ENCODE measurements at regions not wholly inside any gene's neighbourhood (a gene's known extent, or its start where the extent isn't known, plus 50 kb on each side); places are given as distances from the start of the nearest gene placed in this dataset.

- no peak for DNase-seq
Measured at GRCh38 chr2:16123856-16124780, 183.8 kb downstream of the MYCN start.

DNA sequence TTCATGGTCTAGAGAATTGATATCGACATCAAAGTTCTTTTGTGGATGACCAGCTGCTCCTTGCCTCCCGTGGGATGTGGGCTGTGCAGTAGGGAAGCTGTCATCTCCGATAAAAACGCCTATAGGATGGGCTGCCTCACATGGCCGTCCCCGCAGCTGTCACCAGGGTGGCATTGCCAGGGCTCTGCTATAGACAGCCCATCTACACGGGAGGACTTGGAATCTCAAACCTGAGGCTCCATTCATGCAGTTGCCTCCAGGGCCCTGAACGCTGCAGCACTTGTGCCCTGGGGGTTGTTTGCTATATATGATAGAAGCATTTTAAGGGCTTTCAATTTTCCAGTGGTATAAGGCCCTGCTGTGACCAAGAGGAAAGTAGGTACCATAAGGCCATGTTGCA lies 183.1 kb downstream of the MYCN start:
- no peak for DNase-seq

DNA sequence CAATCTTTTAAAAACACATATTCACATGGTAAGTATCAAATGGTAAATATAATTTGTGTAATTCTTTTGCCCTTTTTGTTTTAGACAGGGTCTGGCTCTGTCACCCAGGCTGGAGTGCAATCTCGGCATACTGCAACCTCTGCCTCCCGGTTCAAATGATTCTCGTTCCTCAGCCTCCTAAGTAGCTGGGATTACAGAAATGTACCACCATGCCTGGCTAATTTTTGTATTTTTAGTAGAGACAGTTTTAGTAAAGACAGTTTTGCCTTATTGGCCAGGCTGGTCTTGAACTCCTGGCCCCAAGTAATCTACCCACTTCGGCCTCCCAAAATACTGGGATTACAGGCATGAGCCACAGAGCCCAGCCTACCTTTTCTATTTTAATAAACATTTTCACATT lies 182.2 kb downstream of the MYCN start:
- DNase-seq, result no peak

GRCh38 chr2:16121986-16122390 lies 181.6 kb downstream of the MYCN start:
- no peak for DNase-seq

- no peak for DNase-seq
Measured at GRCh38 chr2:16121231-16121985, 181.1 kb downstream of the MYCN start.

- DNase-seq, result no peak
Measured at GRCh38 chr2:16120591-16121180, 180.3 kb downstream of the MYCN start.

DNA sequence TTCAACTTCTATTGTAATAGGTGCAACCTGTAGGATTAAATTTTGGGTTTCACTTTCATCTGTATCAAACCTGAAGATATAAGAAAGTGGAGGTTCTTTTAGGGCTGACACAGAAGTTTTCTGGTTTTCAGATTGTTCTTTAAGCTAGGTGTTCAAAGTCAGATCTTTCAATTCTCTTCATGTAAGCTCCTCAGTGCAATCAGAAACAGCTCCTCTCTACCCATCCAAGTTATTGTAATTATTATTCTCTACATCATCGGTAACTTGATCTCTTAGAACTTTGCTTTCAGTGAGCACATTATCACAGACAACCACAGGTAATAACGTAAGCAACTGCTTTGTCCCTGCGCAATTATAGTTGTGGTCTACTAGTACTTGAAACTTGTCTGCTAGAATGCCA lies 179.4 kb downstream of the MYCN start:
- DNase-seq, result no peak

GRCh38 chr2:16118611-16119590 lies 178.6 kb downstream of the MYCN start:
- no peak for DNase-seq

GRCh38 chr2:16117791-16118610 lies 177.7 kb downstream of the MYCN start:
- no peak for DNase-seq

GRCh38 chr2:16117021-16117700 lies 176.8 kb downstream of the MYCN start:
- DNase-seq, result no peak

- DNase-seq, result no peak
Measured at GRCh38 chr2:16115881-16116830, 175.8 kb downstream of the MYCN start.

DNA sequence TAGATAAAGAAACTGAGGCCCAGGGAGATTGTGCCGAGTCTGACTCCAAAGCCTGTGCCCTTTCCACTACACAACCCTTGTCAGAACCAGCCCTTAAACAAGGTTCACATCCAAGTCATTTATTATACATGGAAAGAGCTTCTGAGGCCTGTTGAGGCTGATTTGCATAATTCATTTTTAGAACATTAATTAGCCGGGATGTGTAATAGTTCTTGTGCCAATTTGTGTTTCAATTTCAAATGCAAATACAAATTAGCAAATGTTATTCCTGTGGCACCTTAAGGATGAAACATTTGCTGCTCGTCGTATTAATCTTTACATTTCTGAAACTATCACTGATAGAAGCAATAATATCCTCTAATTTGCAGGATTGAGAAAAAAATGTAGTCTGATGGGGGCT lies 174.9 kb downstream of the MYCN start:
- no peak for DNase-seq

DNA sequence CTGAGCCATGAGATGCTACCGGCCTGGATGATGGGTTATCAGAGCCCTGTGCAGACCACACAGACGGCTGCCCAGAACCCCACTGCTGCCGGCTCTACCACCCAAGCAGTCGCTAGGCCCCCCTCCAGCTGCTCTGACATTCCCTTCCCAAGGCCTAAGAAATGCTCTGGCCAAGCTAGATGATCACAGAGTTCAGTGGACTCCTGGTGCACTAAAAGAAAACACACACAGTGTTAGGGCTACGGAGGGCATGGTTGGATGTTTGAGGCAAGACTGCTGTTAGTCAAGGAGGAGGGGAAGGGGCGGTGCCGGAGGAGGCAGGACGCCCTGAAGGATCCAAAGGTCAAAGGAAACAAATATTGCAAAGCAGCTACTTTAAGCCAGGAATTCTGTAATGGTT lies 174.5 kb downstream of the MYCN start:
- DNase-seq, result no peak

DNA sequence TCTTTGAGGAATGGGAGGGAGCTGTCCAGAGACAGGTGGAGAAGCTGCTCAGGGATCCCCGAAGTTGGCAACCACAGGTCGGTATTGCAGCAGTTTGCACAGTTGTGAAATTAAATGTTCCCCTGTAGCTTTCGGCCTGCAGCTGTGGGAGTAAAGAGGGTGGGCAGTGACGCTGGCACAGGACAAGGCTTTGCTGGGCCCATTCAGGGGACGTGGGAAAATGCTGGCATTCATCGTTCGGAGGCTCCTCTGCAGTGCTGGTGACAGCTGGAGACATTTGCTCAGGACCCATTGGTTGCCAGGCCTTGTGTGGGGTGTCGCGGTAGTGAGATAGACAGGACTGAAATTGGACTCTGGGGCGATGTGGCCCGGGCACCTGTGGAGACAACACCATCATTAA lies 173.7 kb downstream of the MYCN start:
- DNase-seq, result no peak

DNA sequence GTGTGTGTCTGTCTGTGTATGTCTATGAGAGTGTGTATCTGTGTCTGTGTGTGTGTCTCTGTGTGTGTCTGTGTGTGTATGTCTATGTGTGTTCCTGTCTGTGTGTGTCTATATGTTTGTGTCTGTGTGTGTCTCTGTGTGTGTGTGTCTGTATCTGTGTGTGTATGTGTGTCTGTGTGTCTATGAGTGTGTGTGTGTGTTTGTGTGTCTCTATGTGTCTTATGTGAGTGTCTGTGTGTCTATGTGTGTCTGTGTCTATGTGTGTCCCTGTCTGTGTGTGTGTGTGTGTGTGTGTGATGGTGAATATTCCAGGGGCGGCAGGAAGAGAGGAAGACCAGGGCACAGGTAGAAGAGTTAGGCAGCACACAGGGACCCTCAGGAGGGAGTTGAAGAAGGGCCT lies 173.2 kb downstream of the MYCN start:
- DNase-seq, result no peak

- DNase-seq, result no peak
Measured at GRCh38 chr2:16112972-16113560, 172.7 kb downstream of the MYCN start.

DNA sequence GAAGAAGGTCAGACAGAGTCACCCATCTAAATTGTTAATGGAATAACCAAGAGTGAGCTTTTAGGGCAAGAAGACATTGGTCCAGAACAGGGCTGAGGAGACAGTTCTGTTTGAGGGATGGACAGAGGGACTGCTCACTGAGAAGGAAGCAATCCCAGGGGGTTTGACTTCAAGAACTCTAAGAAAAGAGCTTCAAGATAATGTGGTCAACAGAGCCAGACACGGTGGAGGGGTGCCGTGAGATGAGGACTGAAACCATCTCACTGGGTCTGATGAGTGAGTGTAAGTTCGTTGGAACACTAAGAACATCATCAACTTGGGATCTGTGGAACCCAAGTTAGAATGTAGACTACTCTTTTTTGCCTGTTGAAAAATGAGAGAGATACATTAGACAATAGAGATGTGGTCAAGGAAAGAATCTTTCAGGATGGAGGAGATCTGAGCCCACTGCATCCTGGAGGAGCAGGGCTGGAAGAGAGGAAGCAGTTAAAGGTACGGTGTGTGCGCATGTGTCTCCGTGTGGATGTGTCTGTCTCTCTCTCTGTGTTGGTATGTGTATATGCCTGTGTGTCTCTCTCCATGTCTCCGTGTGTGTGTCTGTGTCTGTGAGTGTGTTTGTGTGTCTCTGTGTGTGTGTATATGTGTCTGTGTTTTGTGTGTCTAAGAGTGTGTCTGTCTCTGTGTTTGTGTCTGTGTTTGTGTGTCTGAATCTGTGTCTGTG lies 172.1 kb downstream of the MYCN start:
- no peak for DNase-seq

DNA sequence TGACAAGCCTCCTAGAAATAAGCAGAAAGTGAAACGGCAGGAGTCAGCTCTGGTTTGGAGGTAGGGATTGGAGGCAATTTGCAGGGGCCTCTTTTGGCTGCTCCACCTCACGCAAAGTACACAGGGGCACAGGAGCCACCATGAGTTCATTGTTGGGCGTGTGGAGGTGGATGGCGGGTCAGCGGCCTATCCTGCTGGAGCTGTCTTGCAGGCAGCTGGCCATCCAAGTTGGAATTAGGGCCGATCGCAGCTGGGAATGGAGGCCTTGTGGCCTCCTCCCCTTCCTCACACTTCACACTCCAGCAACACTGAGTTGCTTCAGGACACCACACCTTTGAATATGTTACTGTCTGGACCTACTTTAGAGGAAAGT lies 171.5 kb downstream of the MYCN start:
- no peak for DNase-seq

- DNase-seq, result no peak
Measured at GRCh38 chr2:16109821-16110310, 169.5 kb downstream of the MYCN start.

Measured in NCI-H187 treated with DMSO at 0.1 percent for 48 hours (cell line).